GM12878 (cell line): ENCODE measurements at regions not wholly inside any gene's neighbourhood (a gene's known extent, or its start where the extent isn't known, plus 50 kb on each side); places are given as distances from the start of the nearest gene placed in this dataset.

Source experiments
- ATAC-seq: fragments of 200-7000 bp; cut with Tn5 transposase; 3 replicates; pipeline ENCODE4 v1.9.1; 2020; ENCODE audit warnings: mild to moderate bottlenecking, moderate library complexity
- BruUV-seq: library from RNA; stranded (reverse); fragments of 400-500 nt; replicated peaks from 2 replicates; lab custom pipeline; 2021; lab: Mats Ljungman, UMichigan
- CTCF ChIA-PET: fragments of 300-600 bp; sonication (Branson Sonifier 250); formaldehyde crosslinking; extraction: SDS; loops from one replicate; lab custom pipeline; 2021; ENCODE audit warnings: inconsistent platforms; lab: Yijun Ruan, JAX
- POLR2A ChIA-PET: fragments of 350-600 bp; formaldehyde crosslinking; extraction: SDS; loops from one replicate; lab custom pipeline; 2021; ENCODE audit warnings: inconsistent platforms; lab: Charles Lee
- RAD21 ChIA-PET: fragments of 300-600 bp; sonication (Branson Sonifier 250); formaldehyde crosslinking; loops from one replicate; lab custom pipeline; 2023; ENCODE audit warnings: antibody characterized with exemption; ENCODE audit not compliant: unreplicated experiment; lab: Charles Lee
- SMC1A ChIA-PET: fragments of 300-600 bp; sonication (Branson Sonifier 250); formaldehyde crosslinking; loops from one replicate; lab custom pipeline; 2023; ENCODE audit not compliant: unreplicated experiment, uncharacterized antibody; lab: Charles Lee
- DNase-seq: peaks from one replicate; pipeline ENCODE4 v3.0.0-alpha.2; 2011; ENCODE audit warnings: low read depth, low spot score
- FAIRE-seq: peaks from 3 replicates; lab custom pipeline; 2011; peaks lifted over from hg19 to GRCh38; lab: Jason Lieb, UNC
- H2AFZ ChIP-seq: 2 replicates; pipeline ENCODE4 v1.6.0; 2011; ENCODE audit warnings: low read depth, low read length, control low read depth; ENCODE audit not compliant: control insufficient read depth
- H3K27ac ChIP-seq: 2 replicates; pipeline ENCODE4 v1.5.1; 2011; ENCODE audit warnings: control low read depth; ENCODE audit not compliant: control insufficient read depth, insufficient read depth
- H3K27me3 ChIP-seq, 2 experiments: replicated peaks in 1 of 2; 2 replicates each; pipeline versions ENCODE4 v1.6.0 to v1.6.1; 2011; ENCODE audit warnings: low read length in 1 of 2; ENCODE audit not compliant: control insufficient read depth in 2 of 2, insufficient read depth in 2 of 2
- H3K36me3 ChIP-seq, 2 experiments: 2 replicates each; pipeline ENCODE4 v1.5.1; 2011; ENCODE audit warnings: low read length in 1 of 2; ENCODE audit not compliant: control insufficient read depth in 2 of 2, insufficient read depth in 2 of 2
- H3K4me1 ChIP-seq: 2 replicates; pipeline ENCODE4 v1.6.1; 2011; ENCODE audit warnings: mild to moderate bottlenecking, low read length, moderate library complexity, mixed read lengths; ENCODE audit not compliant: control insufficient read depth, insufficient read depth
- H3K4me2 ChIP-seq: 2 replicates; pipeline ENCODE4 v1.6.0; 2011; ENCODE audit warnings: control low read depth; ENCODE audit not compliant: control insufficient read depth, insufficient read depth
- H3K4me3 ChIP-seq: fragments of 200-600 bp; sonication (generic); 2 replicates; pipeline ENCODE4 v1.5.1; 2016
- H3K79me2 ChIP-seq: 2 replicates; pipeline ENCODE4 v1.6.0; 2011; ENCODE audit warnings: low read length; ENCODE audit not compliant: control insufficient read depth, insufficient read depth
- H3K9ac ChIP-seq: 2 replicates; pipeline ENCODE4 v1.8.0; 2011; ENCODE audit warnings: low read length, control low read depth, mixed read lengths; ENCODE audit not compliant: control insufficient read depth, insufficient read depth
- H3K9me3 ChIP-seq: replicated peaks from 3 replicates; pipeline ENCODE4 v1.5.1; 2011; ENCODE audit warnings: mild to moderate bottlenecking, low read length; ENCODE audit not compliant: control insufficient read depth, insufficient read depth
- H4K20me1 ChIP-seq: 2 replicates; pipeline ENCODE4 v1.6.0; 2011; ENCODE audit not compliant: control insufficient read depth, insufficient read depth
- BMI1 ChIP-seq: fragments of 450-650 bp; IDR thresholded peaks from 2 replicates; pipeline ENCODE4 v1.6.1; 2016; ENCODE audit warnings: mild to moderate bottlenecking, moderate library complexity, borderline replicate concordance
- MYB ChIP-seq: fragments of 150-350 bp; IDR thresholded peaks from 2 replicates; pipeline ENCODE4 v1.6.1; 2014; ENCODE audit warnings: mild to moderate bottlenecking, low read depth, low read length, borderline replicate concordance
- MYC ChIP-seq: IDR thresholded peaks from 2 replicates; pipeline ENCODE4 v1.6.1; 2011; ENCODE audit warnings: mild to moderate bottlenecking, low read length, moderate library complexity, inconsistent platforms; ENCODE audit not compliant: insufficient read depth, insufficient replicate concordance, insufficient read length, severe bottlenecking
- NFYB ChIP-seq: IDR thresholded peaks from 2 replicates; pipeline ENCODE4 v1.6.1; 2011; ENCODE audit warnings: low read depth, mild to moderate bottlenecking, low read length, improper control_type of control experiment, moderate library complexity; ENCODE audit not compliant: insufficient read depth
- POLR2AphosphoS2 ChIP-seq: IDR thresholded peaks from 2 replicates; pipeline ENCODE4 v1.6.1; 2011; ENCODE audit warnings: low read depth, mild to moderate bottlenecking, low read length, improper control_type of control experiment, moderate library complexity
- ZNF622 ChIP-seq: fragments of 450-650 bp; IDR thresholded peaks from 2 replicates; pipeline ENCODE4 v1.6.1; 2017; ENCODE audit warnings: mild to moderate bottlenecking, inconsistent platforms
- WGBS: methylation state at CpG from one replicate; pipeline ENCODE4 v1.1.6; 2016; ENCODE audit warnings: low lambda C conversion rate; ENCODE audit not compliant: insufficient replicate concordance, insufficient coverage; ENCODE audit errors: missing lambda C conversion rate; 5-methylcytosine and 5-hydroxymethylcytosine counted together
- in situ Hi-C: fragments of 300-500 bp; cut with MboI; formaldehyde crosslinking; loops from 9 replicates; pipeline ENCODE4 v1.14.3; 2018; ENCODE audit warnings: mixed read lengths
- intact Hi-C: fragments of 100-400 bp; cut with micrococcal nuclease; formaldehyde crosslinking; loops from one replicate; pipeline ENCODE4 v1.14.2; 2022; ENCODE audit not compliant: unreplicated experiment
- TF ChIP-seq, protein P1 (sequence below): fragments of 450-650 bp; formaldehyde crosslinking; IDR thresholded peaks from 2 replicates; pipeline ENCODE4 v1.5.0; 2022; ENCODE audit warnings: mild to moderate bottlenecking, missing genetic modification characterization
- TF ChIP-seq, protein P2 (sequence below): fragments of 450-650 bp; formaldehyde crosslinking; IDR thresholded peaks from 2 replicates; pipeline ENCODE4 v1.4.0; 2020; ENCODE audit warnings: mild to moderate bottlenecking, moderate library complexity

DNA sequence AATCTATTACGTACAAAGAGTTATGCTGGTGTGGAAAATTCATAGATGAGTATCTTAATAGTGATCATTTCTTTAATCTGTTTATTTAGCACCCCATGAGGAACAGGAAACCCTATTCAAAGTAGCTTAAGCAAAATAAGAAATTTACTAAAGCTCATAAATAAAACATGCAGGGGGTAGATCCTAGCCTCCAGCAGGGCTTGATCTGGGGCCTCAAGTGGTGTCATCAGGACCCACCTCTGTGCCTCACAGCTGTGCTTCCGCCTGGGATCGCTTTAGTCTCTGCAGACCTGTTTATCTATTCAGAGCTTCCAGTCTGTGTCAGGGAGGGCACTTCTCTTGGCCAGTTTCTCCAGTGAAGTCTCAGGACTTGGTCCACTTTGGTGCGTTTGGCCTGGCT is 171.0 kb upstream of the SLC24A5 start (continued):
- TF ChIP-seq, protein P1, sequence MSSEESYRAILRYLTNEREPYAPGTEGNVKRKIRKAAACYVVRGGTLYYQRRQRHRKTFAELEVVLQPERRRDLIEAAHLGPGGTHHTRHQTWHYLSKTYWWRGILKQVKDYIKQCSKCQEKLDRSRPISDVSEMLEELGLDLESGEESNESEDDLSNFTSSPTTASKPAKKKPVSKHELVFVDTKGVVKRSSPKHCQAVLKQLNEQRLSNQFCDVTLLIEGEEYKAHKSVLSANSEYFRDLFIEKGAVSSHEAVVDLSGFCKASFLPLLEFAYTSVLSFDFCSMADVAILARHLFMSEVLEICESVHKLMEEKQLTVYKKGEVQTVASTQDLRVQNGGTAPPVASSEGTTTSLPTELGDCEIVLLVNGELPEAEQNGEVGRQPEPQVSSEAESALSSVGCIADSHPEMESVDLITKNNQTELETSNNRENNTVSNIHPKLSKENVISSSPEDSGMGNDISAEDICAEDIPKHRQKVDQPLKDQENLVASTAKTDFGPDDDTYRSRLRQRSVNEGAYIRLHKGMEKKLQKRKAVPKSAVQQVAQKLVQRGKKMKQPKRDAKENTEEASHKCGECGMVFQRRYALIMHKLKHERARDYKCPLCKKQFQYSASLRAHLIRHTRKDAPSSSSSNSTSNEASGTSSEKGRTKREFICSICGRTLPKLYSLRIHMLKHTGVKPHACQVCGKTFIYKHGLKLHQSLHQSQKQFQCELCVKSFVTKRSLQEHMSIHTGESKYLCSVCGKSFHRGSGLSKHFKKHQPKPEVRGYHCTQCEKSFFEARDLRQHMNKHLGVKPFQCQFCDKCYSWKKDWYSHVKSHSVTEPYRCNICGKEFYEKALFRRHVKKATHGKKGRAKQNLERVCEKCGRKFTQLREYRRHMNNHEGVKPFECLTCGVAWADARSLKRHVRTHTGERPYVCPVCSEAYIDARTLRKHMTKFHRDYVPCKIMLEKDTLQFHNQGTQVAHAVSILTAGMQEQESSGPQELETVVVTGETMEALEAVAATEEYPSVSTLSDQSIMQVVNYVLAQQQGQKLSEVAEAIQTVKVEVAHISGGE (CRISPR knock-in tag): no peak
- TF ChIP-seq, protein P2, sequence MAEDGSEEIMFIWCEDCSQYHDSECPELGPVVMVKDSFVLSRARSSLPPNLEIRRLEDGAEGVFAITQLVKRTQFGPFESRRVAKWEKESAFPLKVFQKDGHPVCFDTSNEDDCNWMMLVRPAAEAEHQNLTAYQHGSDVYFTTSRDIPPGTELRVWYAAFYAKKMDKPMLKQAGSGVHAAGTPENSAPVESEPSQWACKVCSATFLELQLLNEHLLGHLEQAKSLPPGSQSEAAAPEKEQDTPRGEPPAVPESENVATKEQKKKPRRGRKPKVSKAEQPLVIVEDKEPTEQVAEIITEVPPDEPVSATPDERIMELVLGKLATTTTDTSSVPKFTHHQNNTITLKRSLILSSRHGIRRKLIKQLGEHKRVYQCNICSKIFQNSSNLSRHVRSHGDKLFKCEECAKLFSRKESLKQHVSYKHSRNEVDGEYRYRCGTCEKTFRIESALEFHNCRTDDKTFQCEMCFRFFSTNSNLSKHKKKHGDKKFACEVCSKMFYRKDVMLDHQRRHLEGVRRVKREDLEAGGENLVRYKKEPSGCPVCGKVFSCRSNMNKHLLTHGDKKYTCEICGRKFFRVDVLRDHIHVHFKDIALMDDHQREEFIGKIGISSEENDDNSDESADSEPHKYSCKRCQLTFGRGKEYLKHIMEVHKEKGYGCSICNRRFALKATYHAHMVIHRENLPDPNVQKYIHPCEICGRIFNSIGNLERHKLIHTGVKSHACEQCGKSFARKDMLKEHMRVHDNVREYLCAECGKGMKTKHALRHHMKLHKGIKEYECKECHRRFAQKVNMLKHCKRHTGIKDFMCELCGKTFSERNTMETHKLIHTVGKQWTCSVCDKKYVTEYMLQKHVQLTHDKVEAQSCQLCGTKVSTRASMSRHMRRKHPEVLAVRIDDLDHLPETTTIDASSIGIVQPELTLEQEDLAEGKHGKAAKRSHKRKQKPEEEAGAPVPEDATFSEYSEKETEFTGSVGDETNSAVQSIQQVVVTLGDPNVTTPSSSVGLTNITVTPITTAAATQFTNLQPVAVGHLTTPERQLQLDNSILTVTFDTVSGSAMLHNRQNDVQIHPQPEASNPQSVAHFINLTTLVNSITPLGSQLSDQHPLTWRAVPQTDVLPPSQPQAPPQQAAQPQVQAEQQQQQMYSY (CRISPR knock-in tag): no peak
- TF ChIP-seq MYB (no peak), POLR2AphosphoS2 (no peak)

- BruUV-seq: no TSS peak
- no peak for DNase-seq
- FAIRE-seq: no peak
- POLR2A ChIA-PET: interaction anchor here (0.5 kb wide), 1 partner anchor 248 kb away, joined by 3 read pairs; no protein-coding TSS in a partner anchor
- H3K9ac ChIP-seq: no peak overlapping the region
- CTCF ChIA-PET: interaction anchor here (1.0 kb wide), 1 partner anchor 10 kb away, joined by 5 read pairs; no protein-coding TSS in a partner anchor
- H3K9me3 ChIP-seq: no peaks in the 10 kb centered on the region
- RAD21 ChIA-PET: no interaction called here
- TF ChIP-seq MYC (no peak), ZNF622 (no peak), NFYB (no peak), BMI1 (no peak)
- no peaks in the 10 kb centered on the region for H4K20me1 ChIP-seq
- H3K4me3 ChIP-seq: no peak overlapping the region
- SMC1A ChIA-PET: interaction anchor here (1.4 kb wide), 1 partner anchor 9 kb away, joined by 5 read pairs; no protein-coding TSS in a partner anchor
- in situ Hi-C loops (no loop called here), intact Hi-C loops (no loop called here)
- 0% methylated on average over 2 of the region's 2 CpGs for WGBS
- H2AFZ ChIP-seq: no peak overlapping the region
- no peak overlapping the region for H3K4me2 ChIP-seq
- H3K27ac ChIP-seq: no peak overlapping the region
- no peak for ATAC-seq
- no peaks in the 10 kb centered on the region for H3K4me1 ChIP-seq
- no peaks in the 10 kb centered on the region for H3K79me2 ChIP-seq
- H3K36me3 ChIP-seq: no peaks in the 10 kb centered on the region
- H3K27me3 ChIP-seq: no peaks in the 10 kb centered on the region
These were observed 170.3 kb upstream of the SLC24A5 start for GRCh38 chr15:47950447-47950846.
